Embryonic facial prominence (tissue), 1 donor: ENCODE measurements at regions not wholly inside any gene's neighbourhood (a gene's known extent, or its start where the extent isn't known, plus 50 kb on each side); places are given as distances from the start of the nearest gene placed in this dataset.
A peak's percentile ranks its signal among the peaks of the same experiment; 100 is the strongest.
"Not testable (repeated sequence)": the region's sequence is repeated elsewhere in the genome, so short reads cannot be mapped to it uniquely, and the experiment has no call there.

Source experiments
- DNase-seq: peaks from one replicate; pipeline ENCODE4 v3.0.0-alpha.2; 2016; ENCODE audit errors: extremely low spot score

GRCh38 chr4:186813377-186814068 is 89.9 kb upstream of the FAT1 start:
- no peak for DNase-seq

- DNase-seq: no peak
Observed at GRCh38 chr4:186814535-186815070, 90.9 kb upstream of the FAT1 start.

DNA sequence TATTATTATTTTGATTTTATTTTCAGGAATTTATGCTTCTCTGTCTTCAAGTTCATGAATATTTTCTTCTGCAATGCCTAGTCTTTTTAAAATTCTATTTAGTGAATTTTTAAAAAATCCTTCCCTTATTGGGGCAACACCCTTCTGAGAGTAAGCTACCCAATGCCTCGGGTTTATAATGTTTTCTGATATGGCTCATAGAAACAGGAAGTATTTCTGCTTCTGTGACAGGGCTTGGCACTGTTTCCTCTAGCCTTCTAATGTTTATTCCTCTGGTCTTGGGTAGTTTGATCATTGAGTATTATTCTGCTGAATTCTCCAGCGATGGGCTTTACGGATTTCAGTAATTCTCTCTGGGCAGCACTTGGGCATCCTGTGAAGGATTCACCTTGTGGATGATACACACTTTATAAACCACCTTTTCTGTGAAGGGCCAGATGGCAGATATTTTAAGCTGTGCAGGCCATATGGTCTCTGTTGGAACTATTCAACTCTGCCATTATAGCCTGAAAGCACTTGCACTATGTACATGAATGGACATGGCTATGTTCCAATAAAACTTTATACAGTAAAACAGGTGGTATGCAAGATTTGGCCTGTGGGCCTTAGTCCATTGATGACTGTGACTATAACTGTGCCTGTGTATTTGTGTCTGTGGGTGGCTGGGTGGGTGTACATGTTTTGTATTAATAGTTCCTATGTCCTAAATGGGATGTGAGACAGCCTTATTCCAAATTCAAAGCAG is 95.9 kb upstream of the FAT1 start:
- no peak for DNase-seq

DNA sequence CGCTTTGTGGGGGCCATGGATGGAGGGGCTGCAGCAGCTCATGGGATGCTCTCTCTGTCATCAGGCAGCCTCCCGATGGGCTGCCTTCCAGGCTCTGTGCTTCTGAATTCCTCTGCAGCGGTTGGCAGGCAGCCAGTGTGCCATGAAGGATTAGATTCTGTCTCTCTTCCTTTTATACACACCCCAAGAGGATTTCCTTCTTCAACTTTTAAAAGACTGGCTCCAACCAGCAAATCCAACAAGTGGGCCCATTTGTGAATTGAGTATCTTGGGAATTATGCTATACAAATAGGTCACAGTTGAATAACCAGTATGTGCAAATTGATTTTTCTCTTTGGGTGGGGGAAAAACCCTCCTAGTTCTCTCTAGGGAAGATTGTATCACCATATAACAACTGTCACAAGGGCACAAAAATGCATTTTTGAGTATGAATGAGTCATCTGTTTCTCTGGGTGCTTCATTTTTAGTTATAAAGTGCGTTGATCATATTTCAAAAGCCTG is 96.8 kb upstream of the FAT1 start:
- DNase-seq: peak; percentile 39

GRCh38 chr4:186823989-186824388 is 100.3 kb upstream of the FAT1 start:
- no peak for DNase-seq

DNA sequence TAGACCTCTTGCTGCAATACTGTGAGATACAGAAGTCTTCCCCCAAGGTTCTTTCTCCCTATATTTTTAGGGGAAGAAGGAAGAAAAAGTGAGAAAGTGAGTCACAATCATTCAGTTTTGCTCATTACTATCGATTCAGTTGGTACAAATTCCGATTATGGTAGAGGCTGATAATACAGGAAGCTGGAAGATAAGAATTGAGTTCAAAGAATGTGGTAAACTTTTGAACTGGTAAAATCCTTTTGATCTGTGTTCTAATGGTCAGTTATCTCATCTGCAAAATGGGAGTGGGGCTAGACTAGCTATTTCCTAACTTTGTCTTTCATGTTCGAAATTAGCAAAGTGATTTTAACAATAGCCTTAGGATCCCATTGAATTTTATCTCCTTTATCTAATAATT is 101.4 kb upstream of the FAT1 start:
- no peak for DNase-seq

GRCh38 chr4:186826006-186826405 is 102.3 kb upstream of the FAT1 start:
- no peak for DNase-seq

DNA sequence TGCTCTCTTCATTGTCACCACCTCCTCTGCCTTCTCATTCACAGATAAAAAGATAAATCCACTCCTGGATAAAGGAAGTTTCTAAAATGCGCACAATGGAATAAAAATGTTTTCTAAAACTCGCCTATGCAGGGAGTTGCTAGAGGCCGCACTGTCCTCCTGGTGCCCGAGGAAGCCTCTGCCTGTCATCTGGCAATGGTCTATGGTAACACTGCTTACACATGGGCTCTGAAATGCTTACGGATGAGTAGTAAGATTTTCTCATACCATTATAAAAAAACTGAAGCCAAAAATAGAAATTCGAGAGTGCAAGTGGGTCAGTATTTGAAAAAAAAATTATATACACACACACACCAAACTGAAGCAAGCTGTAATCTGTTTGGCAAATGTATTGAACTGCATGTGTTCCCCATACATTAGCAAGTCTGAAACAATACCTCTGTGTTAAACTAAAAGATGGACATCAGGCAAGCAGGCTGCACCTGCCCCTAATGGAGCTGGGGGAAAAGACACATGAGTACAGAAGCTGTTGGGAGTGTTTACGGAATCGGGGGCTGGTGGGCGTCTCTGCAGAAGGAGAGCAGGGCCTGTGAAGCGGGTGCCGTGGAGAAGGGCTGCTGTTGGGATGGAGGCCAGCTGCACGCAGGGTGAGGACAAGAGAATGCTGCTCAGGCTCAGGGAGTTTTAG is 103.3 kb upstream of the FAT1 start:
- DNase-seq: no peak

DNA sequence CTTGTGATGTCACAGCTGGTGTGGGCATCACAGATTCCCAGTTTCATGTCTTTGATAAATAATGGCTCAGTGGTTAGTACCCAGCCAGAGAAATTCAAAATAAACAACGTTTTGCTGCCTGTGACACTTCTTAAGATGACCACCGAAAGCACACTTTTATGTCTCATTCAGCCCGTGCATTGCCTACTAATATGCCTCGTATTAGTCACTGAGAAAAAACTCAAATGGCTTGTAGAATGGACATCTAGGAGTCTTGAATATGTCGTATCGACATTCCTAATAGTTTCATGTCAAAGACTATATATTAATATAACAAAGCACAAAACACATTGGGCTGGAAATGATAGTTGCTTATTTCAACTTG is 103.9 kb upstream of the FAT1 start:
- DNase-seq: no peak

GRCh38 chr4:186829097-186829496 is 105.4 kb upstream of the FAT1 start:
- DNase-seq: no peak

DNA sequence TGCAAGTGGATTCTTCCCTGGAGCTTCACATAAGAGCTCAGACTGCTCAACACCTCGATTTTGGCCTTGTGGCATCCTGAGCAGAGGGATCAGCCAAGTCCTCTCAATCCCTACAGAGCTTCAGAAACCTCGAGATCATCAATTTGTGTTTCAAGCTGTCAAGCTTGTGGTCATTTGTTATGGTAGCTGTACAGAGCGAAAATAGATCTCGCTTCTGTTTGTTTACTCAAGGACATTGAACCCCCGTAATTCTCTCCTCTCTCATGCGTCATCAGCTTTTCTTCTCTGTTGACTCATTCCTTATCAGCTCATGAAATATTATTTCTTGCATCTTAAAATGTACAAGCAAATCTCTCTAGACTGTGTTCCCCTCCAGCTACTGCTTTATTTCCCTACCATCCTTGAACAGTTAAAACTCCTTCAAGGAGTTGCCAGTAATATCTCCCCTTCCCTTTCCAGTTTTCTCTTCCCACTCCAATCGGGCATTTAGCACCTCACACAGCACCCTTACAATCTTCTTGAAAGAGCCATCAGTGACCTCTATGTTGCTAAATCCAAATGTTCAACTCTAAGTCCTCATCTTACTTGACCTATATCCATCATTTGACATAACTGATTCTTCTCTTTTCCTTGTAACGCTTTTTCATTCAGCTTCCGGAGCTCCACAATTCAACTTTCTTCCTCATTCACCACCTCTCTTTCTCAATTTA is 106.2 kb upstream of the FAT1 start:
- no peak for DNase-seq

DNA sequence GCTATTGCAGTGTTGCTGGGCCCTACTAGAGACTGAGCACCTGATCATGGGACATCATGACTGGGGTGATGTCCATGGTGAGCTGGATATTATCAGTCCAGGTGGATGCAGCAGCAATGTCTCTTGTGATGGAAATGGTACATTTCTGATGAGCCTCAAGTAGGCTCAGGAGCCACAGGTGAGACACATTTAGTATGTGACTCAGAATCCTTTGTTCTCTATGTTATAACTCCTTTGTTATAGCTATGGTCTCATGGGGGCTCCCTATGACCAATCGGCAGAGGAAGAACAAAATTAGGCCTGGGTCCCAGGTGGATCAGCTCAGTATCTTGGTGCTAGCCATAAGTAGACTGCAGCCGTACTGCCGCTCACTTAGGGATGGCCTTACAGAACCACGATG is 107.9 kb upstream of the FAT1 start:
- no peak for DNase-seq

DNA sequence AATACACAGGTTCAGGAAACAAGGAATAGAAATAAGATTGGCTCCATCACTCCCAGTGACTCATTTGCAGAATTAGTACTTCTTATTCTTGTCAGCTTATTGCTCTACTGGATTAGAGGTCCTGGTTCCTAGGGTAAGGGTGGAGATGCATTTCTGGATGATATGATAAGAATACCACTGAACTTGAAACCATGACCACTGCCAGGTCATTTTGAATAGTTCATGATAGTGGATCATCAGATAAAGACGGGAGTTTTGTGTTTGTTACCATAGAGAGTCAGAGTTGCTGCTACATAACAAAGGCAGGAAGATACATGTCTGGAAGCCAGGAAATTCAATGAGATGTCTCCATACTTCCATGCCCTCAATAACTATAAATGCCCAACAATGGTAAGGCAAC is 109.2 kb upstream of the FAT1 start:
- no peak for DNase-seq

DNA sequence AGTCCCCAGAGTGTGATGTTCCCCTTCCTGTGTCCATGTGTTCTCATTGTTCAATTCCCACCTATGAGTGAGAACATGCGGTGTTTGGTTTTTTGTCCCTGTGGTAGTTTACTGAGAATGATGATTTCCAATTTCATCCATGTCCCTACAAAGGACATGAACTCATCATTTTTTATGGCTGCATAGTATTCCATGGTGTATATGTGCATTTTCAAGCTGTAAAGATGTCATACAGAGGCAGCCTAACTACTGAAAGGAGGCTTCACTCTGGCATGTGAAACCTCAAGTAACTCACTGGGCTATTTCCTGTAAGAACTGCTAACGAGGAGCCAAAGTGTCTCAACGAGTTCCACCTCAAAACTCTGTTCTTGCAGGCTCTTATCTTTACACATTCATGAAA is 113.8 kb upstream of the FAT1 start:
- DNase-seq: not testable (repeated sequence)

GRCh38 chr4:186838295-186838694 is 114.6 kb upstream of the FAT1 start:
- DNase-seq: no peak

- DNase-seq: no peak
Observed at GRCh38 chr4:186839122-186840037, 115.7 kb upstream of the FAT1 start.

- no peak for DNase-seq
Observed at GRCh38 chr4:186840222-186840701, 116.6 kb upstream of the FAT1 start.

GRCh38 chr4:186840771-186841301 is 117.2 kb upstream of the FAT1 start:
- DNase-seq: no peak

DNA sequence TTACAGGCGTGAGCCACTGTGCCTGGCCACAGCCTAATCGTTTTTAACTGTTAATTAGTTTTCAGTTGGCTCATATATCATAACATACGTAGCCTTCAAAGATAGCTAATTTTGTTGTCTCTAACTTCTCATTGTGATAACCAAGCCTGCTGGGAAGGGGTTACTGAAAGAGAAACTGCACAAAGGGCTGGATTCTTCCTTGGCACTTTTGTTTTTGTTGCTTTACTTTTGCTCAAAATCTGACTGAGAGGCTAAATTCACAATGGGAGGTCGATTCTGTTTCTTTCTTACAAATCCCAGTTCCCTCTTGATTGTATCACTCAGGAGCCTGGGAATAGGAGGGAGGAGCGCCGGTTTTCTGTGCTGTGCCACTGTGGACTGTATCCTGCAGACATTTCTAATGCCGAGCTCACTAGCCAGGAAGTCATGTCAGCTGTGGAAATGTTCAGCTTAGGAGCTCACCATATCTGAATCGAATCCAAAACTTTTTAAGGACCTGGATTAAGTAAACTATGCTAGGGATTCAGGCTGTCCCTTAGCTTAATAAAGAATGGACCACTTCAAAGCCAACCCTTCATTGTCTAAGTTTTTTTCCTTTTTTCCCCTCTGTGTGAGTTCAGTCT is 120.5 kb upstream of the FAT1 start:
- no peak for DNase-seq
